Lower leg skin (tissue), 4 donors: ENCODE measurements at regions not wholly inside any gene's neighbourhood (a gene's known extent, or its start where the extent isn't known, plus 50 kb on each side); places are given as distances from the start of the nearest gene placed in this dataset.

Experiments used
- DNase-seq, 2 donors: peaks; one replicate each; pipeline ENCODE4 v3.0.0-alpha.2; 2019; ENCODE audit warnings: low spot score in 2 of 2
- H3K4me3 ChIP-seq: fragments of 200-600 bp; sonication (generic); 2 replicates; pipeline ENCODE4 v1.5.1; 2017; ENCODE audit warnings: mild to moderate bottlenecking, low read depth; ENCODE audit not compliant: poor library complexity, severe bottlenecking
- CTCF ChIP-seq, 3 donors: fragments of 450-650 bp; IDR thresholded peaks; one replicate each; pipeline ENCODE4 v1.5.1; 2016; ENCODE audit warnings: antibody characterized with exemption in 3 of 3, mild to moderate bottlenecking in 3 of 3, moderate library complexity in 2 of 3
- POLR2A ChIP-seq, 2 donors: fragments of 450-650 bp; IDR thresholded peaks; one replicate each; pipeline ENCODE4 v1.6.1; 2016 to 2017; ENCODE audit warnings: antibody characterized with exemption in 2 of 2, mild to moderate bottlenecking in 1 of 2, moderate library complexity in 1 of 2
- WGBS, 2 donors: methylation state at CpG; one replicate each; pipeline ENCODE4 v1.1.5; 2018; 5-methylcytosine and 5-hydroxymethylcytosine counted together
- intact Hi-C: fragments of 100-400 bp; cut with DNase I; formaldehyde crosslinking; loops from one replicate; pipeline ENCODE4 v1.15.0; 2023; ENCODE audit warnings: low total_unique reads

- WGBS, 2 donors, result 82 to 83% methylated on average over 1 of the region's 1 CpG
- H3K4me3 ChIP-seq, result no peak overlapping the region
- TF ChIP-seq CTCF (IDR thresholded peaks at IDR 0.05), result no peak
- TF ChIP-seq POLR2A (IDR thresholded peaks at IDR 0.05), result no peak
- intact Hi-C loops, result no loop called here
- DNase-seq, result no peak
Measured at GRCh38 chr6:133796235-133796634, 92.7 kb upstream of the TCF21 start.

GRCh38 chr6:133799043-133799442 is 89.9 kb upstream of the TCF21 start:
- H3K4me3 ChIP-seq, result no peak overlapping the region
- intact Hi-C loops, result no loop called here
- WGBS, 2 donors, result 74 to 87% methylated on average over 1 of the region's 1 CpG
- DNase-seq, result no peak
- TF ChIP-seq POLR2A (IDR thresholded peaks at IDR 0.05) (no peak), CTCF (IDR thresholded peaks at IDR 0.05) (no peak)

GRCh38 chr6:133802861-133803260 is 86.1 kb upstream of the TCF21 start:
- TF ChIP-seq CTCF (IDR thresholded peaks at IDR 0.05) (no peak), POLR2A (IDR thresholded peaks at IDR 0.05) (no peak)
- H3K4me3 ChIP-seq, result no peak overlapping the region
- intact Hi-C loops, result no loop called here
- WGBS, 2 donors, result 79 to 90% methylated on average over 1 of the region's 1 CpG
- no peak for DNase-seq

- TF ChIP-seq POLR2A (IDR thresholded peaks at IDR 0.05), result no peak
- no peak for TF ChIP-seq CTCF (IDR thresholded peaks at IDR 0.05)
- intact Hi-C loops, result no loop called here
- WGBS, 2 donors, result 84 to 88% methylated on average over 1 of the region's 1 CpG
- DNase-seq, result no peak
- H3K4me3 ChIP-seq, result no peak overlapping the region
Measured at GRCh38 chr6:133804265-133804664, 84.6 kb upstream of the TCF21 start.

- WGBS, 2 donors, result 78 to 82% methylated on average over 2 of the region's 2 CpGs
- intact Hi-C loops, result no loop called here
- no peak overlapping the region for H3K4me3 ChIP-seq
- no peak for DNase-seq
- TF ChIP-seq POLR2A (IDR thresholded peaks at IDR 0.05) (no peak), CTCF (IDR thresholded peaks at IDR 0.05) (no peak)
Measured at GRCh38 chr6:133805876-133806275, 83.0 kb upstream of the TCF21 start.

GRCh38 chr6:133806382-133807140 is 82.4 kb upstream of the TCF21 start:
- DNase-seq, result no peak
- intact Hi-C loops, result no loop called here
- TF ChIP-seq POLR2A (IDR thresholded peaks at IDR 0.05) (no peak), CTCF (IDR thresholded peaks at IDR 0.05) (no peak)
- 83 to 95% methylated on average over 1 of the region's 1 CpG for WGBS, 2 donors
- no peak overlapping the region for H3K4me3 ChIP-seq
